NB4 (cell line): ENCODE measurements at regions not wholly inside any gene's neighbourhood (a gene's known extent, or its start where the extent isn't known, plus 50 kb on each side); places are given as distances from the start of the nearest gene placed in this dataset.
A peak's percentile ranks its signal among the peaks of the same experiment; 100 is the strongest.

Experiments
- DNase-seq: peaks from one replicate; pipeline ENCODE4 v3.0.0; 2010; ENCODE audit warnings: low read depth
- H3K4me3 ChIP-seq: one replicate; pipeline ENCODE4 v1.5.1; 2011; ENCODE audit warnings: mild to moderate bottlenecking, low read depth, low read length, moderate library complexity
- CTCF ChIP-seq: IDR thresholded peaks from one replicate; pipeline ENCODE4 v1.5.1; 2012; ENCODE audit warnings: low read depth, low read length
- MAX ChIP-seq: IDR thresholded peaks from 2 replicates; pipeline ENCODE4 v1.6.1; 2011; ENCODE audit warnings: low read depth, low read length
- MYC ChIP-seq: IDR thresholded peaks from 2 replicates; pipeline ENCODE4 v1.6.1; 2011; ENCODE audit warnings: low read depth, low read length
- POLR2A ChIP-seq: IDR thresholded peaks from 2 replicates; pipeline ENCODE4 v1.6.1; 2011; ENCODE audit warnings: mild to moderate bottlenecking; ENCODE audit not compliant: insufficient read length; ENCODE audit errors: extremely low read depth

- no peak for TF ChIP-seq CTCF
- TF ChIP-seq MYC, result no peak
- no peak for TF ChIP-seq POLR2A
- no peak for TF ChIP-seq MAX
- DNase-seq, result no peak
- no peak overlapping the region for H3K4me3 ChIP-seq
These were observed 92.0 kb upstream of the FAM180A start for GRCh38 chr7:135840591-135840990.

GRCh38 chr7:135837675-135838074, 89.1 kb upstream of the FAM180A start:
- H3K4me3 ChIP-seq, result no peak overlapping the region
- no peak for DNase-seq
- no peak for TF ChIP-seq POLR2A
- no peak for TF ChIP-seq MAX
- no peak for TF ChIP-seq CTCF

GRCh38 chr7:135834266-135834665, 85.7 kb upstream of the FAM180A start:
- TF ChIP-seq POLR2A, result no peak
- no peak for TF ChIP-seq MYC
- TF ChIP-seq MAX, result no peak
- TF ChIP-seq CTCF, result no peak
- H3K4me3 ChIP-seq, result no peak overlapping the region
- DNase-seq, result peak; percentile 23

GRCh38 chr7:135833642-135834041, 85.0 kb upstream of the FAM180A start:
- DNase-seq, result no peak
- TF ChIP-seq MYC (no peak), CTCF (no peak), MAX (no peak), POLR2A (no peak)
- H3K4me3 ChIP-seq, result no peak overlapping the region

- H3K4me3 ChIP-seq, result no peak overlapping the region
- TF ChIP-seq CTCF, result no peak
- no peak for TF ChIP-seq POLR2A
- no peak for TF ChIP-seq MAX
- TF ChIP-seq MYC, result no peak
- peak; percentile 46 for DNase-seq
These were observed 83.0 kb upstream of the FAM180A start for GRCh38 chr7:135831455-135832195.

- DNase-seq, result no peak
- no peak overlapping the region for H3K4me3 ChIP-seq
- TF ChIP-seq MYC, result no peak
- no peak for TF ChIP-seq MAX
- no peak for TF ChIP-seq POLR2A
- no peak for TF ChIP-seq CTCF
These were observed 80.0 kb upstream of the FAM180A start for GRCh38 chr7:135828604-135829003.
